HepG2 (cell line): ENCODE measurements at regions not wholly inside any gene's neighbourhood (a gene's known extent, or its start where the extent isn't known, plus 50 kb on each side); places are given as distances from the start of the nearest gene placed in this dataset.

Source experiments
- ATAC-seq: fragments of 200-7000 bp; cut with Tn5 transposase; 3 replicates; pipeline ENCODE4 v1.9.1; 2020; ENCODE audit warnings: mild to moderate bottlenecking, moderate library complexity
- BruUV-seq: library from RNA; stranded (reverse); fragments of 400-500 nt; replicated peaks from 2 replicates; lab custom pipeline; 2021; lab: Mats Ljungman, UMichigan
- CTCF ChIA-PET: fragments of 300-600 bp; formaldehyde crosslinking; extraction: SDS; loops from one replicate; lab custom pipeline; 2021; ENCODE audit warnings: low total read pairs, inconsistent platforms, low intra/inter-chr PET ratio; lab: Yijun Ruan, JAX
- POLR2A ChIA-PET: fragments of 350-600 bp; sonication (Branson Sonifier 250); formaldehyde crosslinking; loops from one replicate; lab custom pipeline; 2020; ENCODE audit warnings: antibody characterized with exemption, inconsistent platforms; lab: Yijun Ruan, JAX
- DNase-seq: peaks from one replicate; pipeline ENCODE4 v3.0.0-alpha.2; 2015; ENCODE audit warnings: low spot score
- FAIRE-seq: peaks from 3 replicates; lab custom pipeline; 2011; peaks lifted over from hg19 to GRCh38; lab: Jason Lieb, UNC
- H2AFZ ChIP-seq: one replicate; pipeline ENCODE4 v1.6.1; 2011; ENCODE audit warnings: low read length, inconsistent platforms
- H3K27ac ChIP-seq: fragments of 300-600 bp; 3 replicates; pipeline ENCODE4 v1.8.0; 2011; ENCODE audit warnings: mixed run types, mild to moderate bottlenecking, mixed read lengths, low read length, inconsistent platforms; ENCODE audit not compliant: insufficient read depth; ENCODE audit errors: extremely low read length
- H3K27me3 ChIP-seq, 2 experiments: fragments of 200-600 bp in 1 of 2; 2 replicates in 1 of 2; 3 replicates in 1 of 2; pipeline versions ENCODE4 v1.6.0 to v1.8.0; 2011; ENCODE audit warnings: low read length in 2 of 2, mild to moderate bottlenecking in 2 of 2, moderate library complexity in 2 of 2, inconsistent platforms in 1 of 2; ENCODE audit not compliant: insufficient read depth in 2 of 2, control insufficient read depth in 1 of 2
- H3K36me3 ChIP-seq, 2 experiments: fragments of 200-600 bp in 1 of 2; replicated peaks in 1 of 2; 2 replicates in 1 of 2; 3 replicates in 1 of 2; pipeline versions ENCODE4 v1.5.1 to v1.8.0; 2011; ENCODE audit warnings: low read length in 2 of 2, inconsistent platforms in 1 of 2; ENCODE audit not compliant: insufficient read depth in 2 of 2, control insufficient read depth in 1 of 2
- H3K4me1 ChIP-seq: 2 replicates; pipeline ENCODE4 v1.5.1; 2012; ENCODE audit warnings: low read length, inconsistent platforms; ENCODE audit not compliant: insufficient read depth
- H3K4me2 ChIP-seq: 2 replicates; pipeline ENCODE4 v1.6.0; 2011; ENCODE audit warnings: low read depth, low read length, inconsistent platforms
- H3K4me3 ChIP-seq, 3 experiments: fragments of 200-600 bp in 1 of 3; sonication (generic), shearing (Covaris generic) in 1 of 3; replicated peaks in 1 of 3; 2 replicates each; pipeline ENCODE4 v1.5.1; 2011 to 2016; ENCODE audit warnings: low read length in 3 of 3, inconsistent platforms in 2 of 3, low read depth in 2 of 3, mild to moderate bottlenecking in 2 of 3, control low read depth in 1 of 3, mixed read lengths in 1 of 3; ENCODE audit not compliant: insufficient read depth in 1 of 3
- H3K79me2 ChIP-seq: one replicate; pipeline ENCODE4 v1.6.1; 2011; ENCODE audit warnings: low read length, inconsistent platforms; ENCODE audit not compliant: insufficient read depth
- H3K9ac ChIP-seq: 2 replicates; pipeline ENCODE4 v1.6.0; 2011; ENCODE audit warnings: mild to moderate bottlenecking, low read depth, low read length, inconsistent platforms; ENCODE audit not compliant: insufficient read depth
- H3K9me3 ChIP-seq: 2 replicates; pipeline ENCODE4 v1.5.1; 2012; ENCODE audit warnings: mild to moderate bottlenecking, low read length
- H4K20me1 ChIP-seq: 2 replicates; pipeline ENCODE4 v1.6.0; 2011; ENCODE audit warnings: inconsistent platforms, mild to moderate bottlenecking, low read length, moderate library complexity; ENCODE audit not compliant: insufficient read depth
- ATF1 ChIP-seq: IDR thresholded peaks from 2 replicates; pipeline ENCODE4 v1.6.1; 2016; ENCODE audit warnings: mild to moderate bottlenecking, control low read depth
- CBX1 ChIP-seq: IDR thresholded peaks from one replicate; pipeline ENCODE4 v1.6.1; 2016; ENCODE audit warnings: antibody characterized with exemption, low read depth
- CSRNP1 ChIP-seq: sonication (generic); formaldehyde crosslinking; IDR thresholded peaks from 2 replicates; pipeline ENCODE4 v1.8.1; 2023; ENCODE audit warnings: mild to moderate bottlenecking, missing genetic modification reagents
- FOXM1 ChIP-seq: sonication (generic); formaldehyde crosslinking; IDR thresholded peaks from 2 replicates; pipeline ENCODE4 v1.5.0; 2020; ENCODE audit warnings: missing genetic modification reagents
- HMGXB4 ChIP-seq, 2 experiments: sonication (generic) in 1 of 2; formaldehyde crosslinking in 1 of 2; IDR thresholded peaks; 2 replicates each; pipeline versions ENCODE4 v1.4.0 to v1.6.1; 2018 to 2020; ENCODE audit warnings: missing genetic modification reagents in 2 of 2, borderline replicate concordance in 1 of 2, low read depth in 1 of 2, mild to moderate bottlenecking in 1 of 2, missing biosample characterization in 1 of 2
- HOXA5 ChIP-seq: sonication (generic); formaldehyde crosslinking; IDR thresholded peaks from 2 replicates; pipeline ENCODE4 v1.4.0; 2020; ENCODE audit warnings: missing genetic modification reagents
- KAT2B ChIP-seq: fragments of 150-350 bp; IDR thresholded peaks from 2 replicates; pipeline ENCODE4 v1.6.1; 2014; ENCODE audit warnings: low read depth, low read length, borderline replicate concordance
- NCOA5 ChIP-seq: sonication (generic); formaldehyde crosslinking; IDR thresholded peaks from 2 replicates; pipeline ENCODE4 v1.4.0; 2020; ENCODE audit warnings: missing genetic modification reagents
- SYNCRIP ChIP-seq: fragments of 200-400 bp; formaldehyde crosslinking; IDR thresholded peaks from 2 replicates; pipeline ENCODE4 v1.6.1; 2018; ENCODE audit warnings: mild to moderate bottlenecking, low read depth, low read length; ENCODE audit not compliant: insufficient read depth
- UBTF ChIP-seq: sonication (generic); formaldehyde crosslinking; IDR thresholded peaks from 2 replicates; pipeline ENCODE4 v1.4.0; 2020; ENCODE audit warnings: mild to moderate bottlenecking, missing genetic modification reagents
- ZBTB8A ChIP-seq: sonication (generic); formaldehyde crosslinking; IDR thresholded peaks from 2 replicates; pipeline ENCODE4 v1.4.0; 2020; ENCODE audit warnings: mild to moderate bottlenecking, low read depth, missing genetic modification reagents, borderline replicate concordance
- ZKSCAN5 ChIP-seq: sonication (generic); formaldehyde crosslinking; IDR thresholded peaks from 2 replicates; pipeline ENCODE4 v1.5.1; 2020; ENCODE audit warnings: mild to moderate bottlenecking, missing genetic modification reagents
- ZNF614 ChIP-seq: IDR thresholded peaks from 2 replicates; pipeline ENCODE4 v1.6.1; 2018; ENCODE audit warnings: missing biosample characterization, missing genetic modification reagents, inconsistent platforms, borderline replicate concordance
- ZNF672 ChIP-seq: sonication (generic); formaldehyde crosslinking; IDR thresholded peaks from 2 replicates; pipeline ENCODE4 v1.8.1; 2022; ENCODE audit warnings: missing genetic modification reagents
- in situ Hi-C: cut with HindIII; loops from 2 replicates; pipeline ENCODE4 v1.10.0; 2017; ENCODE audit warnings: low pct_unique_long_range_greater_than_20kb; ENCODE audit not compliant: extremely low pct_ligation_motif_present
- intact Hi-C: fragments of 100-400 bp; cut with micrococcal nuclease; formaldehyde crosslinking; loops from one replicate; pipeline ENCODE4 v1.10.0; 2022; ENCODE audit not compliant: unreplicated experiment

GRCh38 chr12:82225871-82226270, 132.3 kb downstream of the CCDC59 start:
- H4K20me1 ChIP-seq: no peaks in the 10 kb centered on the region

More at GRCh38 chr12:82225871-82226270, 132.3 kb downstream of the CCDC59 start:
- H3K9me3 ChIP-seq: no peaks in the 10 kb centered on the region
- no peak overlapping the region for H3K4me2 ChIP-seq
- no peak for FAIRE-seq
- ChIA-PET CTCF (no interaction called here), POLR2A (no interaction called here)
- ATAC-seq: no peak
- no TSS peak for BruUV-seq
- in situ Hi-C loops: no loop called here
- TF ChIP-seq HMGXB4 (CRISPR knock-in tag; IDR thresholded peaks at IDR 0.05; ENCODE audit: borderline replicate concordance in 1 of 2, low read depth in 1 of 2) (no peak), HOXA5 (no peak), ATF1 (CRISPR knock-in tag) (no peak), ZNF672 (CRISPR knock-in tag) (no peak), CSRNP1 (CRISPR knock-in tag) (no peak), ZNF614 (CRISPR knock-in tag) (no peak), CBX1 (no peak), ZBTB8A (CRISPR knock-in tag) (no peak), NCOA5 (CRISPR knock-in tag) (no peak), UBTF (no peak), ZKSCAN5 (CRISPR knock-in tag) (no peak), FOXM1 (no peak), SYNCRIP (no peak), KAT2B (no peak)
- TF ChIP-seq, all 625 proteins: peak for 0
- Histone ChIP-seq H3K9ac (no peak overlapping the region), H3K4me3 (no peak overlapping the region), H2AFZ (no peak overlapping the region), H3K36me3 (no peaks in the 10 kb centered on the region), H3K27me3 (no peaks in the 10 kb centered on the region), H3K79me2 (no peaks in the 10 kb centered on the region), H3K4me1 (no peaks in the 10 kb centered on the region), H3K27ac (no peak overlapping the region)
- no peak for DNase-seq
- intact Hi-C loops: no loop called here
